SJSA1 (cell line): ENCODE measurements at regions not wholly inside any gene's neighbourhood (a gene's known extent, or its start where the extent isn't known, plus 50 kb on each side); places are given as distances from the start of the nearest gene placed in this dataset.

Experiments
- DNase-seq, 2 experiments: peaks; one replicate each; pipeline ENCODE4 v3.0.0-alpha.2; 2015 to 2020; ENCODE audit warnings: low spot score in 2 of 2, low read depth in 1 of 2
- H3K27ac ChIP-seq: fragments of 250-450 bp; sonication (Bioruptor Pico); 2 replicates; pipeline ENCODE4 v1.5.1; 2020; ENCODE audit warnings: mild to moderate bottlenecking, moderate library complexity
- H3K27me3 ChIP-seq: fragments of 250-450 bp; sonication (Bioruptor Pico); replicated peaks from 2 replicates; pipeline ENCODE4 v1.5.1; 2020; ENCODE audit warnings: mild to moderate bottlenecking, moderate library complexity
- H3K36me3 ChIP-seq: fragments of 250-450 bp; sonication (Bioruptor Pico); 2 replicates; pipeline ENCODE4 v1.5.1; 2020; ENCODE audit warnings: mild to moderate bottlenecking
- H3K4me1 ChIP-seq: fragments of 250-450 bp; sonication (Bioruptor Pico); replicated peaks from 2 replicates; pipeline ENCODE4 v1.6.1; 2021; ENCODE audit warnings: mild to moderate bottlenecking
- H3K4me3 ChIP-seq: fragments of 250-450 bp; sonication (Bioruptor Pico); 2 replicates; pipeline ENCODE4 v1.5.1; 2020; ENCODE audit warnings: mild to moderate bottlenecking
- H3K9me3 ChIP-seq: fragments of 250-450 bp; sonication (Bioruptor Pico); replicated peaks from 2 replicates; pipeline ENCODE4 v1.5.1; 2020; ENCODE audit warnings: mild to moderate bottlenecking

GRCh38 chr2:239880396-239880795, 144.7 kb downstream of the NDUFA10 start:
- Histone ChIP-seq H3K27me3 (no peaks in the 10 kb centered on the region), H3K27ac (no peak overlapping the region), H3K36me3 (no peaks in the 10 kb centered on the region), H3K4me1 (no peaks in the 10 kb centered on the region), H3K9me3 (0 out of 2 replicates have a peak, but pooled peaks cover 4% of the 10 kb centered on the region), H3K4me3 (no peak overlapping the region)
- DNase-seq: peak in 1 of 2 experiments; percentile 17

- H3K4me3 ChIP-seq: no peak overlapping the region
- H3K9me3 ChIP-seq: 0 out of 2 replicates have a peak, but pooled peaks cover 4% of the 10 kb centered on the region
- no peaks in the 10 kb centered on the region for H3K4me1 ChIP-seq
- H3K27ac ChIP-seq: no peak overlapping the region
- no peaks in the 10 kb centered on the region for H3K36me3 ChIP-seq
- no peaks in the 10 kb centered on the region for H3K27me3 ChIP-seq
- DNase-seq: peak in 1 of 2 experiments; percentile 5
Measured at GRCh38 chr2:239879423-239880084, 145.6 kb downstream of the NDUFA10 start.

- H3K4me1 ChIP-seq: no peaks in the 10 kb centered on the region
- H3K4me3 ChIP-seq: no peak overlapping the region
- H3K27ac ChIP-seq: no peak overlapping the region
- H3K9me3 ChIP-seq: no peaks in the 10 kb centered on the region
- DNase-seq: peak in 1 of 2 experiments; percentile 9
- H3K27me3 ChIP-seq: 0 out of 2 replicates have a peak, but pooled peaks cover under 1% of the 10 kb centered on the region
- H3K36me3 ChIP-seq: no peaks in the 10 kb centered on the region
Measured at GRCh38 chr2:239878686-239879085, 146.5 kb downstream of the NDUFA10 start.

- Histone ChIP-seq H3K36me3 (no peaks in the 10 kb centered on the region), H3K27me3 (peaks cover 7% of the 10 kb centered on the region; the same call in 1 of the 2 replicates)
Measured at GRCh38 chr2:239876948-239877289, 148.2 kb downstream of the NDUFA10 start.

GRCh38 chr2:239876271-239876947, 148.7 kb downstream of the NDUFA10 start:
- peaks cover 7% of the 10 kb centered on the region; the same call in 1 of the 2 replicates for H3K27me3 ChIP-seq
- H3K4me3 ChIP-seq: no peak overlapping the region
- H3K4me1 ChIP-seq: no peaks in the 10 kb centered on the region
- DNase-seq: peak in 1 of 2 experiments; percentile 32
- no peak overlapping the region for H3K27ac ChIP-seq
- no peaks in the 10 kb centered on the region for H3K9me3 ChIP-seq
- H3K36me3 ChIP-seq: no peaks in the 10 kb centered on the region

More at GRCh38 chr2:239876948-239877289, 148.2 kb downstream of the NDUFA10 start:
- H3K4me3 ChIP-seq: no peak overlapping the region
- no peaks in the 10 kb centered on the region for H3K9me3 ChIP-seq
- no peak overlapping the region for H3K27ac ChIP-seq
- DNase-seq: peak in 1 of 2 experiments; percentile 6
- no peaks in the 10 kb centered on the region for H3K4me1 ChIP-seq

GRCh38 chr2:239874636-239875356, 150.3 kb downstream of the NDUFA10 start:
- Histone ChIP-seq H3K4me1 (no peaks in the 10 kb centered on the region), H3K27ac (no peak overlapping the region), H3K4me3 (no peak overlapping the region), H3K27me3 (peaks cover 7% of the 10 kb centered on the region; the same call in 1 of the 2 replicates), H3K36me3 (no peaks in the 10 kb centered on the region), H3K9me3 (no peaks in the 10 kb centered on the region)
- peak in 1 of 2 experiments; percentile 30 for DNase-seq

- H3K4me1 ChIP-seq: no peaks in the 10 kb centered on the region
- DNase-seq: peak in 1 of 2 experiments; percentile 26
- H3K27ac ChIP-seq: no peak overlapping the region
- peaks cover under 1% of the 10 kb centered on the region; the same call in 1 of the 2 replicates for H3K9me3 ChIP-seq
- no peaks in the 10 kb centered on the region for H3K36me3 ChIP-seq
- peaks cover 7% of the 10 kb centered on the region; the same call in 1 of the 2 replicates for H3K27me3 ChIP-seq
- no peak overlapping the region for H3K4me3 ChIP-seq
Measured at GRCh38 chr2:239873656-239874635, 151.2 kb downstream of the NDUFA10 start.

GRCh38 chr2:239871481-239872435, 153.4 kb downstream of the NDUFA10 start:
- no peaks in the 10 kb centered on the region for H3K36me3 ChIP-seq
- DNase-seq: peak in 1 of 2 experiments; percentile 35
- H3K9me3 ChIP-seq: peaks cover 21% of the 10 kb centered on the region
- H3K4me1 ChIP-seq: no peaks in the 10 kb centered on the region; the same call in none of the 2 replicates
- no peak overlapping the region for H3K27ac ChIP-seq
- H3K4me3 ChIP-seq: no peak overlapping the region
- peaks cover 7% of the 10 kb centered on the region; the same call in 1 of the 2 replicates for H3K27me3 ChIP-seq

- Histone ChIP-seq H3K9me3 (peaks cover 28% of the 10 kb centered on the region), H3K27ac (no peak overlapping the region), H3K4me3 (no peak overlapping the region), H3K36me3 (no peaks in the 10 kb centered on the region), H3K4me1 (no peaks in the 10 kb centered on the region; the same call in none of the 2 replicates), H3K27me3 (peaks cover 7% of the 10 kb centered on the region; the same call in 1 of the 2 replicates)
- DNase-seq: peak in 1 of 2 experiments; percentile 27
Measured at GRCh38 chr2:239870863-239871262, 154.3 kb downstream of the NDUFA10 start.

GRCh38 chr2:239870276-239870675, 154.9 kb downstream of the NDUFA10 start:
- Histone ChIP-seq H3K4me3 (no peak overlapping the region), H3K36me3 (no peaks in the 10 kb centered on the region), H3K9me3 (peaks cover 28% of the 10 kb centered on the region), H3K27me3 (peaks cover 7% of the 10 kb centered on the region; the same call in 1 of the 2 replicates), H3K4me1 (no peaks in the 10 kb centered on the region; the same call in none of the 2 replicates), H3K27ac (no peak overlapping the region)
- DNase-seq: no peak

GRCh38 chr2:239869272-239870155, 155.6 kb downstream of the NDUFA10 start:
- no peak overlapping the region for H3K27ac ChIP-seq
- H3K9me3 ChIP-seq: peaks cover 28% of the 10 kb centered on the region
- no peak overlapping the region for H3K4me3 ChIP-seq
- H3K36me3 ChIP-seq: no peaks in the 10 kb centered on the region
- no peaks in the 10 kb centered on the region; the same call in none of the 2 replicates for H3K4me1 ChIP-seq
- H3K27me3 ChIP-seq: peaks cover 7% of the 10 kb centered on the region; the same call in 1 of the 2 replicates
- peak in 1 of 2 experiments; percentile 36 for DNase-seq
